ENCODE measurements at regions not wholly inside any gene's neighbourhood (a gene's known extent, or its start where the extent isn't known, plus 50 kb on each side); places are given as distances from the start of the nearest gene placed in this dataset.
"Not testable (repeated sequence)": the region's sequence is repeated elsewhere in the genome, so short reads cannot be mapped to it uniquely, and the experiment has no call there.

- DNase-seq (ENCODE audit: low spot score), result no peak
These were observed 500.1 kb upstream of the JAG1 start for GRCh38 chr20:11173916-11174315.

GRCh38 chr20:11174861-11175260 lies 501.1 kb upstream of the JAG1 start:
- DNase-seq (ENCODE audit: low spot score), result no peak

- DNase-seq (ENCODE audit: low spot score), result no peak
These were observed 502.6 kb upstream of the JAG1 start for GRCh38 chr20:11176431-11176830.

GRCh38 chr20:11178946-11179654 lies 505.3 kb upstream of the JAG1 start:
- peak; percentile 45 for DNase-seq (ENCODE audit: low spot score)

GRCh38 chr20:11180186-11180585 lies 506.4 kb upstream of the JAG1 start:
- DNase-seq (ENCODE audit: low spot score), result no peak

- DNase-seq (ENCODE audit: low spot score), result not testable (repeated sequence)
These were observed 507.3 kb upstream of the JAG1 start for GRCh38 chr20:11181129-11181528.

- DNase-seq (ENCODE audit: low spot score), result no peak
These were observed 508.2 kb upstream of the JAG1 start for GRCh38 chr20:11181966-11182365.

GRCh38 chr20:11182720-11183119 lies 508.9 kb upstream of the JAG1 start:
- DNase-seq (ENCODE audit: low spot score), result no peak

- DNase-seq (ENCODE audit: low spot score), result no peak
These were observed 512.7 kb upstream of the JAG1 start for GRCh38 chr20:11186301-11187008.

- no peak for DNase-seq (ENCODE audit: low spot score)
These were observed 515.2 kb upstream of the JAG1 start for GRCh38 chr20:11188843-11189603.

GRCh38 chr20:11190741-11191140 lies 516.9 kb upstream of the JAG1 start:
- no peak for DNase-seq (ENCODE audit: low spot score)

GRCh38 chr20:11192106-11192505 lies 518.3 kb upstream of the JAG1 start:
- DNase-seq (ENCODE audit: low spot score), result no peak

- DNase-seq (ENCODE audit: low spot score), result no peak
These were observed 519.4 kb upstream of the JAG1 start for GRCh38 chr20:11193241-11193640.

- DNase-seq (ENCODE audit: low spot score), result no peak
These were observed 521.4 kb upstream of the JAG1 start for GRCh38 chr20:11195169-11195568.

- DNase-seq (ENCODE audit: low spot score), result no peak
These were observed 522.2 kb upstream of the JAG1 start for GRCh38 chr20:11195899-11196558.

GRCh38 chr20:11197851-11198250 lies 524.1 kb upstream of the JAG1 start:
- DNase-seq (ENCODE audit: low spot score), result no peak

GRCh38 chr20:11200423-11200822 lies 526.6 kb upstream of the JAG1 start:
- DNase-seq (ENCODE audit: low spot score), result no peak

- peak; percentile 59 for DNase-seq (ENCODE audit: low spot score)
These were observed 531.3 kb upstream of the JAG1 start for GRCh38 chr20:11204926-11205768.

- DNase-seq (ENCODE audit: low spot score), result no peak
These were observed 532.1 kb upstream of the JAG1 start for GRCh38 chr20:11205769-11206362.

- DNase-seq (ENCODE audit: low spot score), result no peak
These were observed 534.1 kb upstream of the JAG1 start for GRCh38 chr20:11207749-11208502.
